ACHN (cell line): ENCODE measurements at regions not wholly inside any gene's neighbourhood (a gene's known extent, or its start where the extent isn't known, plus 50 kb on each side); places are given as distances from the start of the nearest gene placed in this dataset.
"Not testable (repeated sequence)": the region's sequence is repeated elsewhere in the genome, so short reads cannot be mapped to it uniquely, and the experiment has no call there.

Experiments used
- DNase-seq: peaks from one replicate; pipeline ENCODE4 v3.0.0-alpha.2; 2015
- in situ Hi-C: cut with HindIII; loops from 2 replicates; pipeline ENCODE4 v1.10.0; 2017; ENCODE audit warnings: low sequenced_read_pairs, low pct_ligation_motif_present, low pct_unique_long_range_greater_than_20kb

DNA sequence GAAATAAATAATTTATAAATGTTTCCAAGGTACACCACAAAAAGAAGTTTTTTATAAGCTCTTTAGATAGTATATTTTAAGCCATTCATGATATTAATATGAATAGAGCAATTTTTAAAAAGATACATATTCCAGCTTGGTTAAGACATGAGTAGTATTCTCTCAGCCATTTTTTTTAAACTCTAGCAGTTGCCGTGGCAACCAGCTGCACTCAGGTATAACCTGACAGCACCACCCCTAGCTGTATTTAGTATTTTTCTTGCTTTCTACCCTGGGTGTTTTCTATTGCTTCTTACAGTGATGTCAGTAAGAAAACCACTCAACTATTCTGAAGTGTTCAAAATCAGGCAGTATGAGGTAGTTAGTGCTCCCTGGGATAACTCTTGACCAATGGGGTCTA, 496.3 kb upstream of the CNTN3 start:
- in situ Hi-C loops: no loop called here
- no peak for DNase-seq

DNA sequence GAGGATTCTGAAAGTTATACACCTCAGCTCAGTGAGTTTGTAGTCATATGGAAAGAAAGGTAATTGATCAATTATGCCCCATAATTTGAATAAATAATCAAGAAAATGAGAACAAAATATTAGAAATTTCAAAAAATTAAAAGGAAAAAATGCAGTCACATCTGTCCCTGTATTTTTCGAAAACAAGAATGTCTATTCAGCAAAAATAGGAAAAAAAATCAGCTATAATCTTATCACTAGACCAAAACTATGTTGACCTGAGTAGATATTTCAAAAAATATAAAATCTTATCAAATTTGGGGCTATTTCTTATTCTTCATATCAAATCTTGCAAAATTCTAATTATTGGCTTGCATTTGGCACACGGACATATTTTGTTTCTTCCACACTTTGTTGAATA, 501.2 kb upstream of the CNTN3 start:
- in situ Hi-C loops: no loop called here

DNA sequence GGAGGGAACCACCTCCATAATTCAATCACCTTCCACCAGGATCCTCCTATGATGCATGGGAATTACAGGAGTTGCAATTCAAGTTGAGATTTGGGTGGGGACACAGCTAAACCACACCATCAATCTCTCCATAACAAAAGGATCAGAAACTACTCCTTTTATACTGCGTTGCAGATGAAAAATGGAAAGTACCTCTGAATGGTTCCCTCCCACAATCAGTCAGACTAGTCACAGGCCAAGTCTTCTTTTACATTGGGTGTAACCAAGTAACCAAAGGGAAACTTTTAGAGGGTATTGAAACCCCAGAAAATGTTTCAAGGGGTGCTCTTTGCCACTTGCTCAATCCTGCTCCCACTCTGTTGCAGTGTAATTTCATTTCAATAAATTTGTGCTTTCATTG, 504.3 kb upstream of the CNTN3 start:
- no peak for DNase-seq
- in situ Hi-C loops: no loop called here

More for the DNA sequence above, 501.2 kb upstream of the CNTN3 start:
- DNase-seq: no peak

DNA sequence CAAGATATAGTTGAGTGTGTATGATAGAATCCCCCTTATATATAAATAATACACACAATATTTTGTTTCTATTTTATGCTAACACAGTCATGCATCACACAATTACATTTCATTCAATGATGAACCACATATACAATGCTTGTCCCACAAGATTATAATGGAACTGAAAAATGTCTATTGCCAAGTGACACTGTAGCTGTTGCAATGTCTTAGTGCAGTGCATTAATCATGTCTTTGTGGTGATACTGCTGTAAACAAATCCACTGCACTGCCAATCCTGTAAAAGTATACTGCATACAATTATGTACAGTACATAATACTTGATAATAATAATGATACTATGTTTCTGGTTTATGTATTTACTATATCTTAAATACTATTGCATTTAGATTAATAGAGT, 512.1 kb upstream of the CNTN3 start:
- in situ Hi-C loops: no loop called here
- DNase-seq: no peak

DNA sequence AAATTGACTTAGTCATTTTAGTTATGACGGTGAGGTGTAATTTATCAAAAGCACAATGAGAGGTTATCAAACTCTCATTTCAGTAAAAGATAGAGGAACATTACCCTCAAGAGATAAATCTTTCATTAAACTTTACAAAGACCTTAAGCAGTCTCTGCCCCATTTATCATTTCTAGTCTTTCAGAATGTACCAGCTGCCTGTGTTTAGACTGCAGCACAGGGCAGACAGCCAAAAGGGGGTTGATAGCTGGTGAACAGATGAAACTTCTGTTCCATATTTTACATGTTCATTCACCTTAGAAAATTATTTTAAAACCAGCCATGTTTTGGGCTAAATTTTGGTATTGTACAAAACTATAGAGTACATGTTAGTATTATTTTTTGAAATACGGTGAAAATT, 514.6 kb upstream of the CNTN3 start:
- in situ Hi-C loops: no loop called here
- DNase-seq: no peak

DNA sequence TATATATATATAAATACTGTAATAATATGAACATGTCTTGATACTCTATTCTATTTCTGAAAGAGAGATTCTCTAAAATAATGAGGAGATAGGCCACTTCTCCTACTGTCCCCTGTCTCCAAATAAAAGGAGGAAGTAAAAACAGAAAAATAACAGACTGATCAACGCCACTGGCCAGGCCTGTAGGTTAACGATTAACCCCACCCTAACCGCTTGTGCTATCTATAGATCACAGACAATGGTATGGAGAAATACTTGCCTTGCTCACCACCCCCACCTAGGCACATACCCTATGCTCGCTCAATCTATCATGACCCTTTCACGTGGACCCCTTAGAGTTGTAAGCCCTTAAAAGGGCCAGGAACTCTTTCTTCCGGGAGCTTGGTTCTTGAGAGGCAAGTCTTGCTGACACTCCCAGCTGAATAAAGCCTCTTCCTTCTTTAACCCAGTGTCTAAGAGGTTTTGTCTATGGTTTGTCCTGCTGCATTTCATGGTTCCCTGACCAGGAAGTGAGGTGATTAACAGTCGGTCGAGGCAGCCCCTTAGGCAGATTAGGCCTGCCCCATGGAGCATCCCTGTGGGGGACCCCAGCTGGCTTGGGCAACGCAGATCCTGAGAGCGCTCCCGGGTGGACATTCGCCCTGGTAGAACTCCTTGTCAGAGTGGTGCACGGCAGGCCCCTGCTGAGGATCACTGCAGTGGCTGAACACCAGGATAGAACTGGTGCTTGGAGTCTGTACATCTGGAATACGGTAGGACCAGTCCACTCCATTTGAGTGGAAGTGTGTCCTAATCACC, 521.8 kb upstream of the CNTN3 start:
- DNase-seq: no peak
- in situ Hi-C loops: no loop called here

DNA sequence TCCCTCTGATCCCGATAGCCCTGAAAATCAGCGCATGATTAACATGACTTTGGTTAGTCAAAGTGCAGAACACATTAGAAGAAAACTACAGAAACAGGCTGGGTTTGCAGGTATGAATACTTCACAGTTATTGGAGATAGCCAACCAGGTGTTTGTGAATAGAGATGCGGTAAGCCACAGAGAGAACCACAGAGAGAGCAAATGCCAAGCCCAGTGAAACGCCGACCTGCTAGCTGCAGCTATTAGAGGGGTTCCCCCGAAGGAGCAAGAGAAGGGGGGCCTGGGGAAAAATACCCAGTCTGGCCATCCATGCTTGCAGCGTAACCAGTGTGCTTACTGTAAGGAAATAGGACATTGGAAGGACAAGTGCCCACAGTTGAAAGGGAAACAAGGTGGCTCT, 523.9 kb upstream of the CNTN3 start:
- DNase-seq: no peak
- in situ Hi-C loops: no loop called here

DNA sequence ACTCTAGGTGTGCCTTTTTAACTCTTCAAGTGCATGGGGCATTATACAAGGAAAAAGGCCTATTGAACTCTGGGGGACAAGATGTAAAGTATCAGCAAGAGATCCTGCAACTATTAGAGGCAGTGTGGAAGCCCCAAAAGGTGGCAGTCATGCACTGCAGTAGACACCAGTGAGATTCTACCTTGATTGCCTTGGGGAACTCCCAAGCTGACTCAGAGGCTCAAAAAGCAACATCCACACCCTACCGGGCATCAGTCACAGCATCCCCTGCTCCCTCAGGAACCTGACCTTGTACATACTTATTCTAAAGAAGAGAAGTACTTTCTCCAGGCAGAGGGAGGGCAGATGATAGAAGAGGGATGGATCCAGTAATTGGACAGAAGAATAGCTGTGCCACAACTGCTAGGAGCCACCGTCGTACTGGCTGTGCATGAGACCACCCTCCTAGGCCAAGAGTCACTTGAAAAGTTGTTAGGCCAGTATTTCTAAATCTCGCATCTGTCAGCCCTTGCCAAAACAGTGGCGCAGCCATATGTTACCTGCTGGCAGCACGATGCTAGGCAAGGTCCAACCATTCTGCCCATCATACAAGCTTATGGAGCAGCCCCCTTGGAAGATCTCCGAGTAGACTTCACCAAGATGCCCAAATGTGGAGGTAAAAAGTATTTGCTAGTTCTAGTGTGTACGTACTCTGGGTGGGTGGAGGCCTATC, 523.1 kb upstream of the FRG2C start:
- no peak for DNase-seq

DNA sequence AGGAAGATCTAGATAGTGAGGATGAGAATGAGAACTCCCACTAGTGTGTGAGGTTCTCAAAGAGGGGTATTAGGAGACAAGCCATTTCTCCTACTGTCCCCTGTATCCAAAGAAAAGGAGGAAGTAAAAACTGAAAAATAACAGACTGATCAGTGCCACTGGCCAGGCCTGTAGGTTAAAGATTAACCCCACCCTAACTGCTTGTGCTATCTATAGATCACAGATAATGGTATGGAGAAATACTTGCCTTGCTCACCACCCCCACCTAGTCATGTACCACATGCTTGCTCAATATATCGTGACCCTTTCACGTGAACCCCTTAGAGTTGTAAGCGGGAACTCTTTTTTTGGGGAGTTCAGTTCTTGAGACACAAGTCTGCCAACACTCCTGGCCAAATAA, 519.7 kb upstream of the FRG2C start:
- in situ Hi-C loops: no loop called here
- no peak for DNase-seq

More for the DNA sequence above, 523.1 kb upstream of the FRG2C start:
- in situ Hi-C loops: no loop called here

DNA sequence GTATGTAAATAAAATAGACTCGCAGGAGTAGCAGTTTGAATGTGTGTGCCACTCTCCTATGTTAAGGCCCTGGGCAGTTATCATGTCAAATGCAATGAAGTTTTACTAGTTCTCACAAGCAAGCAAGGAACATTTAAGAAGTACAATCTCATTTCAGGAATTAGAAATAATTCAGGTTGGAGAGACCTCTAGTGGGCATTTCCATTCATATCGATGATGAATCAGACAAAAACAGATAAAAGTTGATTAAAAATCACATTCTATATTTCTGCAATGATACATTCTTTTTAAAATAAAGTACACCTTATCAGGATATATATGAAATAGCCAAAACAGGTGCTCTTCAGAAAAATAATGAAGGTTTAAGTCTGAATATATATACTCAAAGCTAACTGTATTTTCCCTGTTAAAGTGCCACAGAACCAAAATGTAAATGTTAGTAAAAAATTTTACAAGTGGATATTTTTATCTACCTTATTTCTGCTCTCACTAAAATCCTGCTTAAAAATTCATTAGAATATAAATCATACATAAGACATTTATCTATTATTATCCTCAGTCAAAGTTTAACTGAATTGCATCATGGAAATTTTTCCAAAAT, 492.4 kb upstream of the FRG2C start:
- DNase-seq: peak; percentile 8
- in situ Hi-C loops: no loop called here

DNA sequence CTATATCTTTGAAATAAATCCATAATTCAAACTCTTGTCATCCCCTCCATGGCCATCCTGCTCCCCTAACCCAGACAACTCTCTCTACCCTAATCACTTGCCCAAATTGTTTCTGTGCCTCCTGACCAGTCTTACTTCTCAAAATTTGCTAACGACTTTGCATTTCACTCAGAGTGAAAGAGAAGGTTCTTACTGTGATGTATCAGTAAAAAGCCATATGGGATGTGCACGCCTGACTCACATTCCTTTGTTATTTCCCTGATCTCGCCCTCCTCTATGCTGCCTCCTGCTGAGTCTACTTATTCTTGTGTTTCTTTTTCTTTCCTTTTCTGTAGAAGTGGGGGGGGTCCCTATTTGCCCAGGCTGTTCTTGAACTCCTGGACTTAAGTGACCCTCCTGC, 487.2 kb upstream of the FRG2C start:
- no peak for DNase-seq
- in situ Hi-C loops: no loop called here

DNA sequence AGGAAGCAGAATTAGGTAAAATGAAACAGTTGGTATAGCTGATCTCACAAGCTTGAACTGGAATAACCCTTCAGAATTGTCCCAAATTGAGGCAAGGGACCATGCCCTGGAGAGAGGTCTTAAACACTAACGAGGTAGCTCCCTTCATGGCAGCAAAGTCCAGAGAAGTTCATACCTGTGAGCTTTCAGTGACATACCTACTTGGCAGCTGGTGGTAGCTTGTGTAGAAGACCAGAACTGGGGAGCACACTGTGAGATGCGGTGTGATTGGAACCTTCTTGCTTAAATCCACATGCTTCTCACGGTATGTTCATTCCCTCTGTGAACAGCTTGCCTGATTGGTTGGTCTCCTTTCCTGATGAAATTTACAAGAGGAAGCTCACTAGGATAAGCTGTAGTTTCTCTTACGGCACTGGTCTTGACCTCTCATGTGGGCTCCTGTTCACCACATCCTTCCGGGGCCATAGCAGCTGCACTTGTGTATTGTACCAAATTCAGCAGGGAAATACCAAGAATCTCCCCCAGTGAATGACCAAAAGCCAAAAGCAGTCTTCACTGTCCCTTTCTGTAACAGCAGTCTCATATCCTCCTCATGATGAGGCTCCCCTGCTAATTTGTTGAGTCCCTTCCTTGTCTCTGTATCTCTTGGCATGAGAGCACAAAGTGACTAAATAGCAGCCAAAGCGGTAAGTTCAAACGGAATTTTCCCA, 483.7 kb upstream of the FRG2C start:
- in situ Hi-C loops: no loop called here
- DNase-seq: no peak

DNA sequence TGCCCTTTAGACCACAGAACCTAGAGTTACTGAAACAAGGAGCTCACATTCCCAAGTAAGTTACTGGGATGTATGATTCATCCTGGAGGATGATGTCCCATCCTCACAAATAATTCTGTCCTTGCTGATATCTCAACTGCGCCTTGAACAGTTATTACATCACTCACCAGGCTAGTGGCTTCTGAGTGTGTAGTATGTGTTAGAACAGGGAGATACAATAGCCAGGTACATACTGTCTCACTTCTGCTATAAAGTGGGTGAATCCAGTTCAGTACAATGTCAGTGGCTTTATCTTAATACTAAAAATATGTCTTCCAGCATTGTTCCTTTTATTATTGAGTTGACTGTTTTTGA, 483.2 kb upstream of the FRG2C start:
- in situ Hi-C loops: no loop called here
- no peak for DNase-seq

DNA sequence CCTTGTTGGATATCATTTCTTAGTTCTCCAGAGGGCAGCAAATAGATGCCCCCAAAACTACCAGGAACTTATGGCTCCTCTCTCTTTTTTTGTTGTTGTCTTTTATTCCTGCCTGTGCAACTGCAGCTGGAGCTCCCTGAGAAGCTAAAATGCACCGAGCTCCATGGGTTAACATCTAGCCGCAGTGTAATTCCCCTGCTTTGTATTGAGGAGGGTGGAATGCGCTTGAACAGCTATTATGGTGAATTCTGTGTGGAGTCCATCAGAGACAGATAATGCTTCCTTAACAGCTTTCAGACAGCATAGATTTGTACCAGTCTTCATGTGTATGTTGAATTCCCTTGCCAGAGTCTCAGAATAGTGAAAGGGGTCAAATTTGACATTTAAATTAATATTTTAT, 475.2 kb upstream of the FRG2C start:
- DNase-seq: no peak
- in situ Hi-C loops: no loop called here

DNA sequence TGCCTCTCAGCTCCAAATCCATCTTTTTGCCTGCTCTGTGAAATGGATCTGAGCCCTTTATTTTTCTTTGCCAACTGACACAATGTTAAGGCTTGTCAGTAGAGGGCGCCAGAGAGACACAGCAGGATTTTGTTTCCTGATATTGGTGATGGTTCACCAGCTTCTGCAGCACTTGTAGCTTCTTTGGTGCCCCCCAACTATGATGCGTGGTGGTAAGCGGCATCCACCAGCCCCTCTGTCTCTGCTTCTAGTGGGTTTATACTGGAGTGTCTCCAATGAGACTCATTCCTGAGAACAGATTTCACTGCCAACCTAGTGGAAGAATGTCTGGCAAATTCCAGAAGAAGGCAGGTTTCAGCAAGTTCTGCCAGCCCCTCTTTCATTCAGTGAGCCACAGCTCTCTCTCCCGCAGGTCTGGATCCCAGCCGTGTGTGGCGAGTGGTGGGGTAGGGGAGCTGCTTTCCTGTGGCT, 471.9 kb upstream of the FRG2C start:
- in situ Hi-C loops: no loop called here
- peak; percentile 40 for DNase-seq

DNA sequence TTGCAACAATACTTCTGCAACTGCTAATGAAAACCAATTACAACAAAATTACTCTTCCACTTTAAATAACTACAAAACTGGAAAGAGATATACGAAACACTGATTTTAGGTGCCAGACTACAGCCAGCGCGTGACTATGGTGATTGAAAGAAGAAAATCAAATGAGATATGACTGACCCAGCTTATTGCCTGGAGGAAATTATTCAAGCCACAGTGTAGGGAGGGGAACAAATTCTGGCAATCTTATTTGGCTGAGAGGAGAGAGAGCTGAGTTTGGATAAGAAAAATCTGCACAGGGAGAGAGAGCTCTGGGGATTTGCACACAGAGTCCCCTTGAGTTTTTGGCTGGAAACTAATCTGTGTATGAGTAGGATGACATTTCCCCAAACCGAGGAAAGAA, 470.3 kb upstream of the FRG2C start:
- no peak for DNase-seq
- in situ Hi-C loops: no loop called here

DNA sequence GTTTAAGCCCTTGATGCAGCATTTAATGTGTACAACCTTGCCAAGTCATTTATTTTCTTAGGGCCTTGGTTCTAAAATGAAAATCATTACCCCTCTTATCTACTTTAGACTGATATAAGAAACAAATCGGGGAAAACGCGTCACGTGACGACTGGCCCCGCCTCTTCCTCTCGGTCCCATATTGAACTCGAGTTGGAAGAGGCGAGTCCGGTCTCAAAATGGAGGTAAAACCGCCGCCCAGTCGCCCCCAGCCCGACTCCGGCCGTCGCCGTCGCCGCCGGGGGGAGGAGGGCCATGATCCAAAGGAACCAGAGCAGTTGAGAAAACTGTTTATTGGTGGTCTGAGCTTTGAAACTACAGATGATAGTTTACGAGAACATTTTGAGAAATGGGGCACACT, 449.8 kb upstream of the FRG2C start:
- in situ Hi-C loops: not testable (repeated sequence)

DNA sequence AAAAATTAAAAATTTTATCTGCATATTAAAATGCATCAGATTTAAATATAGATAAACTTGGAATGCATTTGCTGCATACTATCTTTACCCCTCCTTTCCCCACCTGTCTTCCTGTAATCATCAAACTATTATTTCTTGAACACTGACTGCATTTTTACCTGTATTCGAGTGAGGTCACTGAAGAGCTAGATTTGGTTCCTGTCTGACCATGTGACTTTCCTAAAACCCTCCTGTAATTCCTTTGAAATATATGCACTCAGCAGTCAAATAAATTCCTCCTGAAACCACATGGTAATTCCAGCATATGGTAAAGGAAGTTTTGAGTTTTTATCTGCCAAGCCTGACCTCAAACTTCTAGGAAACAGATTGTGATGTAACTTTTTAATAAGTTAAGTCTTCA, 445.6 kb upstream of the FRG2C start:
- no peak for DNase-seq
- in situ Hi-C loops: no loop called here

More for the DNA sequence above, 449.8 kb upstream of the FRG2C start:
- not testable (repeated sequence) for DNase-seq

DNA sequence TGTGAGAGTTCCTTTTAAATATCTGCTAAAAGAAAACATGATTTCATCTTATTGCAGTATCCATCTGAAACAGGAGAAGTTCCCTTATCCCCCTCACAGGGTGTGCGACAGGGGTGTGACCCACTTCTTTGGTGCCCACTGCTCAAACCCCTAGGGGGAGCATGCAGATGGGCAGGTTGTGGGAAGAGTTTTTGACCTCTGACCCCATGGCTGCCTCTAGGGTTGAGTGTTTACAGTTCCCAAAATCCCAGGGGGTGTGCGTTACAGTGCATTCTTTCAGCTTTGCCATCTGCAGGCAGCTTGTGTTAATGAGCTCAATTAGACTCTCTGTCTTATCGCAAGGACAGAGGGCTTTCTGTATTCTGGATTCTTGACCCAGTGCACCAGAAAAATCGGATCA, 443.2 kb upstream of the FRG2C start:
- no peak for DNase-seq
- in situ Hi-C loops: no loop called here
